Aorta (tissue), 5 donors: ENCODE measurements at regions not wholly inside any gene's neighbourhood (a gene's known extent, or its start where the extent isn't known, plus 50 kb on each side); places are given as distances from the start of the nearest gene placed in this dataset.

Source experiments
- ATAC-seq: fragments of 200-7000 bp; cut with Tn5 transposase; one replicate; pipeline ENCODE4 v1.9.1; 2022; ENCODE audit warnings: moderate library complexity; ENCODE audit not compliant: low FRiP score
- DNase-seq, 2 donors: peaks; one replicate each; pipeline ENCODE4 v3.0.0-alpha.2; 2020
- H3K27ac ChIP-seq, 2 donors: one replicate each; pipeline ENCODE4 v1.5.1; 2013; ENCODE audit warnings: low read length in 2 of 2, mild to moderate bottlenecking in 2 of 2, moderate library complexity in 2 of 2, control low read depth in 1 of 2, inconsistent platforms in 1 of 2, low read depth in 1 of 2
- H3K27me3 ChIP-seq, 2 donors: one replicate each; pipeline ENCODE4 v1.6.1; 2013; ENCODE audit warnings: control low read depth in 1 of 2, low read length in 1 of 2, mild to moderate bottlenecking in 1 of 2, moderate library complexity in 1 of 2; ENCODE audit not compliant: insufficient read depth in 2 of 2, control insufficient read depth in 1 of 2
- H3K36me3 ChIP-seq, 2 donors: one replicate each; pipeline ENCODE4 v1.6.1; 2013; ENCODE audit warnings: control low read depth in 1 of 2, low read length in 1 of 2, mild to moderate bottlenecking in 1 of 2; ENCODE audit not compliant: insufficient read depth in 2 of 2, control insufficient read depth in 1 of 2
- H3K4me1 ChIP-seq, 2 donors: one replicate each; pipeline ENCODE4 v1.6.1; 2013; ENCODE audit warnings: low read length in 2 of 2, control low read depth in 1 of 2, mild to moderate bottlenecking in 1 of 2, moderate library complexity in 1 of 2; ENCODE audit not compliant: insufficient read depth in 2 of 2, control insufficient read depth in 1 of 2
- H3K4me3 ChIP-seq, 2 donors: one replicate each; pipeline ENCODE4 v1.5.1; 2013; ENCODE audit warnings: low read length in 2 of 2, control low read depth in 1 of 2, mild to moderate bottlenecking in 1 of 2
- H3K9me3 ChIP-seq: one replicate; pipeline ENCODE4 v1.6.1; 2013; ENCODE audit warnings: mild to moderate bottlenecking, low read length; ENCODE audit not compliant: control insufficient read depth
- WGBS, 2 donors: extraction: QIAGEN DNeasy Blood & Tissue Kit; methylation state at CpG; one replicate each; pipeline ENCODE4 v1.1.7; 2013; 5-methylcytosine and 5-hydroxymethylcytosine counted together
- intact Hi-C, 2 donors: fragments of 100-400 bp; cut with DNase I; formaldehyde crosslinking; loops; one replicate each; pipeline versions ENCODE4 v1.14.2 to v1.15.0; 2022
- donor health status: healthy with polysubstance abuse.
- donor health status: Bipolar disorder and iron deficiency.
- donor health status: DM: no; HTN: no; CAD: no.
- donor health status: DM: no; HTN: no; CAD: no.
- donor health status: DM: yes; HTN: yes; CAD: no.

- Histone ChIP-seq H3K36me3 (no peaks in the 10 kb centered on the region), H3K9me3 (peaks cover 1% of the 10 kb centered on the region), H3K4me1 (no peaks in the 10 kb centered on the region), H3K4me3 (no peak overlapping the region), H3K27ac (no peak overlapping the region), H3K27me3 (peaks cover 0 to 3% of the 10 kb centered on the region in 2 donors)
- DNase-seq, result no peak
- no peak for ATAC-seq
- WGBS, 2 donors, result 51% methylated on average over 6 of the region's 6 CpGs
- intact Hi-C loops, result no loop called here
Observed at GRCh38 chr19:32038961-32039360, 306.4 kb upstream of the ZNF507 start.

GRCh38 chr19:32039440-32039839 is 306.0 kb upstream of the ZNF507 start:
- H3K4me1 ChIP-seq, result no peaks in the 10 kb centered on the region
- peaks cover 0 to 3% of the 10 kb centered on the region in 2 donors for H3K27me3 ChIP-seq
- H3K36me3 ChIP-seq, result no peaks in the 10 kb centered on the region
- H3K4me3 ChIP-seq, result no peak overlapping the region
- no peak for DNase-seq
- intact Hi-C loops, result no loop called here
- no peak for ATAC-seq
- H3K27ac ChIP-seq, result no peak overlapping the region
- WGBS, 2 donors, result 60 to 62% methylated on average over 13 of the region's 13 CpGs
- peaks cover 1% of the 10 kb centered on the region for H3K9me3 ChIP-seq

- Histone ChIP-seq H3K36me3 (no peaks in the 10 kb centered on the region), H3K27me3 (peaks cover 0 to 5% of the 10 kb centered on the region in 2 donors), H3K9me3 (peaks cover under 1% of the 10 kb centered on the region), H3K4me1 (no peaks in the 10 kb centered on the region), H3K4me3 (no peak overlapping the region), H3K27ac (no peak overlapping the region)
- DNase-seq (no peak), ATAC-seq (no peak)
- intact Hi-C loops, result no loop called here
- WGBS, 2 donors, result 48 to 52% methylated on average over 5 of the region's 5 CpGs
Observed at GRCh38 chr19:32040236-32040635, 305.2 kb upstream of the ZNF507 start.

- no peaks in the 10 kb centered on the region for H3K4me1 ChIP-seq
- peaks cover 0 to 5% of the 10 kb centered on the region in 2 donors for H3K27me3 ChIP-seq
- WGBS, 2 donors, result 1% methylated on average over 23 of the region's 23 CpGs
- H3K9me3 ChIP-seq, result no peaks in the 10 kb centered on the region
- peak overlapping the region in 1 of 2 donors; percentile 26 for H3K4me3 ChIP-seq
- no peak for ATAC-seq
- H3K36me3 ChIP-seq, result no peaks in the 10 kb centered on the region
- no peak for DNase-seq
- no peak overlapping the region for H3K27ac ChIP-seq
- intact Hi-C loops, result no loop called here
Observed at GRCh38 chr19:32041681-32042292, 303.6 kb upstream of the ZNF507 start.

- Histone ChIP-seq H3K9me3 (peaks cover 1% of the 10 kb centered on the region), H3K27ac (no peak overlapping the region), H3K4me1 (no peaks in the 10 kb centered on the region), H3K27me3 (peaks cover 0 to 2% of the 10 kb centered on the region in 2 donors), H3K36me3 (no peaks in the 10 kb centered on the region), H3K4me3 (no peak overlapping the region)
- DNase-seq, result no peak
- intact Hi-C loops, result no loop called here
- 65 to 66% methylated on average over 5 of the region's 5 CpGs for WGBS, 2 donors
- ATAC-seq, result no peak
Observed at GRCh38 chr19:32047788-32048187, 297.6 kb upstream of the ZNF507 start.

- no peak overlapping the region for H3K4me3 ChIP-seq
- intact Hi-C loops, result no loop called here
Observed at GRCh38 chr19:32053376-32053775, 292.0 kb upstream of the ZNF507 start.

GRCh38 chr19:32053861-32054260 is 291.5 kb upstream of the ZNF507 start:
- 69 to 72% methylated on average over 10 of the region's 10 CpGs for WGBS, 2 donors
- DNase-seq, result no peak

More at GRCh38 chr19:32053376-32053775, 292.0 kb upstream of the ZNF507 start:
- Histone ChIP-seq H3K27ac (no peak overlapping the region), H3K4me1 (no peaks in the 10 kb centered on the region), H3K9me3 (peaks cover 1% of the 10 kb centered on the region), H3K27me3 (no peaks in the 10 kb centered on the region), H3K36me3 (no peaks in the 10 kb centered on the region)
- DNase-seq (no peak), ATAC-seq (no peak)
- WGBS, 2 donors, result 70 to 78% methylated on average over 3 of the region's 3 CpGs

GRCh38 chr19:32058131-32058530 is 287.3 kb upstream of the ZNF507 start:
- intact Hi-C loops, result no loop called here
- no peak for DNase-seq
- H3K9me3 ChIP-seq, result no peaks in the 10 kb centered on the region
- H3K27ac ChIP-seq, result no peak overlapping the region
- 41 to 50% methylated on average over 1 of the region's 1 CpG for WGBS, 2 donors
- H3K27me3 ChIP-seq, result peaks cover 0 to 2% of the 10 kb centered on the region in 2 donors
- H3K4me1 ChIP-seq, result no peaks in the 10 kb centered on the region
- no peak for ATAC-seq
- no peaks in the 10 kb centered on the region for H3K36me3 ChIP-seq
- no peak overlapping the region for H3K4me3 ChIP-seq

More at GRCh38 chr19:32053861-32054260, 291.5 kb upstream of the ZNF507 start:
- peaks cover 1% of the 10 kb centered on the region for H3K9me3 ChIP-seq
- no peak for ATAC-seq
- H3K27ac ChIP-seq, result no peak overlapping the region
- H3K27me3 ChIP-seq, result no peaks in the 10 kb centered on the region
- intact Hi-C loops, result no loop called here
- H3K36me3 ChIP-seq, result no peaks in the 10 kb centered on the region
- no peak overlapping the region for H3K4me3 ChIP-seq
- H3K4me1 ChIP-seq, result no peaks in the 10 kb centered on the region

- Histone ChIP-seq H3K4me1 (no peaks in the 10 kb centered on the region), H3K27ac (no peak overlapping the region), H3K27me3 (peaks cover 0 to 2% of the 10 kb centered on the region in 2 donors), H3K4me3 (no peak overlapping the region), H3K9me3 (no peaks in the 10 kb centered on the region), H3K36me3 (no peaks in the 10 kb centered on the region)
- no peak for DNase-seq
- 81 to 95% methylated on average over 1 of the region's 1 CpG for WGBS, 2 donors
- no peak for ATAC-seq
- intact Hi-C loops, result no loop called here
Observed at GRCh38 chr19:32061315-32061714, 284.1 kb upstream of the ZNF507 start.
